ENCODE measurements at regions not wholly inside any gene's neighbourhood (a gene's known extent, or its start where the extent isn't known, plus 50 kb on each side); places are given as distances from the start of the nearest gene placed in this dataset.

DNA sequence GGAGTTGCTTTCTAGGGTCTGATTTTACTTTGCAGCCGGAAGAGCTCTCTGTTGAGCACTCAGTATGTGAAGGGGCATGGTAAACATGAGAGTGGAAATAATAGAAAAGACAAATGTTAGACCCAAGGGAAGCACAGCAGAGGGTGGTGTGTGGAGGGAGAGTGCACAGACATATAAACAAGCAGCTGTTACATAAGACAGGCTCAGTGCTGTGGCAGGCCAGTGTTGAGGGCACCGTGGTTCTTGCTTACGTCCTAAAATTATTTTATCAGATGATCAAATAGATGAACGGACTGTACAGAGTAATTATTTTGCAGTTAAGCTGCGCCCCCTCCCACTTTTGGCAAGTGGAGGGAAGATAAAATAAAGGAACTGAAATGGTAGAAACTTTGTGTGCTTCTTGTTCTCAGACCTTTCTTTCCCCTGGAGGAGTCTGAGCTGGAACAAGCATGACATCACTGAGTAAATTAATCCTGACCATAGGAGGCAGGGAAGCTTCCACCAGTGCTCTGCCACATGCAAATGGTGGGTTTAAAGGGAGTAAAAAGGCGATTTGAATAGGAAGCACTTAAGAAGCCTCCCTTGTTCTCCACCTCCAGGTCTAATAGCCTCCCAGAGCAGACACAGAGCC is 205.6 kb downstream of the IL20RB start:
- H3K4me3 ChIP-seq (ENCODE audit: insufficient read length, low read depth): no peak overlapping the region
- peak; percentile 82 for DNase-seq (ENCODE audit: low read depth, low spot score)
- H3K4me1 ChIP-seq (ENCODE audit: insufficient read depth, insufficient read length): no peaks in the 10 kb centered on the region
- H3K27me3 ChIP-seq (ENCODE audit: insufficient read depth, insufficient read length): no peaks in the 10 kb centered on the region
- no peaks in the 10 kb centered on the region for H3K36me3 ChIP-seq (ENCODE audit: insufficient read depth, insufficient read length, low read length)
- TF ChIP-seq ZNF274 (IDR thresholded peaks at IDR 0.05; ENCODE audit: low read depth, low read length): no peak
- TF ChIP-seq YY1 (IDR thresholded peaks at IDR 0.05; ENCODE audit: insufficient read depth, insufficient read length): no peak
- no peak for TF ChIP-seq SUZ12 (IDR thresholded peaks at IDR 0.05; ENCODE audit: extremely low read depth, insufficient read depth, insufficient read length)
- no peak overlapping the region for H3K9ac ChIP-seq (ENCODE audit: insufficient read length, low read depth)
- H3K9me3 ChIP-seq (ENCODE audit: insufficient read depth, low read length): no peaks in the 10 kb centered on the region

- no peak for DNase-seq (ENCODE audit: low read depth, low spot score)
- H3K27me3 ChIP-seq (ENCODE audit: insufficient read depth, insufficient read length): no peaks in the 10 kb centered on the region
- TF ChIP-seq YY1 (IDR thresholded peaks at IDR 0.05; ENCODE audit: insufficient read depth, insufficient read length) (no peak), SUZ12 (IDR thresholded peaks at IDR 0.05; ENCODE audit: extremely low read depth, insufficient read depth, insufficient read length) (no peak), ZNF274 (IDR thresholded peaks at IDR 0.05; ENCODE audit: low read depth, low read length) (no peak)
- H3K4me1 ChIP-seq (ENCODE audit: insufficient read depth, insufficient read length): no peaks in the 10 kb centered on the region
- H3K36me3 ChIP-seq (ENCODE audit: insufficient read depth, insufficient read length, low read length): no peaks in the 10 kb centered on the region
- H3K9ac ChIP-seq (ENCODE audit: insufficient read length, low read depth): no peak overlapping the region
- no peak overlapping the region for H3K4me3 ChIP-seq (ENCODE audit: insufficient read length, low read depth)
- no peaks in the 10 kb centered on the region for H3K9me3 ChIP-seq (ENCODE audit: insufficient read depth, low read length)
These were observed 206.2 kb downstream of the IL20RB start for GRCh38 chr3:137163958-137164357.

DNA sequence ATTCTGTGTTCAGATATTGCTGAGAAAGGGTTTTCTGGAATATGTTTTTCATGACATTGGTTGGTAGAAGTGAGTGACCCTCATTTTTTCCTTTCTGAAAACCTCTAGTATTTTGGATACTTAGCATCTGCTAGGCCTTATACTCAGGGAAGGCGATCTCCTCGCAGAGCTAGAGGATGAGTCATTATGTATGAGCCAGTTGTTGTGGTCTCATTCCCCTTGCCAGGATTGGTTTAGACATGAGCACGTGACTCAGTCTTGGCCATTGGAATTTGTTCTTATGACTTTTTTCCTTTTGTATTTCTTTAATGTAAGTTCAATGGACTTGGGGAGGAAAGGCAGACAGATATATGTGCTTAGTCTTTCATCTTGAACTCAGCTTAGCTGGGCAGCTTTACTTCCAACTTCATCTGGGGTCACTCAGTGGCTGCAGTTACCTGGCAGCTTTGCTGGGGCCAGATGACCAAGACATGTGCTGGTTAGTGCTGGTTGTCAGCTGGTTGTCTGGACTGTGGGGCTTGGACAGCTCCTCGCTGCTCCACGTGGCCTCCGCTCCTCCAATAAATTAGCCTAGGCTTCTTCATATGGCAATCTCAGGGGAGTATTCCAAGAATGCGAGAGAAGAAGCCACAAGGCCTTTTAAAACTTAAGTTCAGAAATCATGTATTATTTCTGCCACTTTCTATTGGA is 207.5 kb downstream of the IL20RB start:
- Histone ChIP-seq H3K36me3 (ENCODE audit: insufficient read depth, insufficient read length, low read length) (no peaks in the 10 kb centered on the region), H3K27me3 (ENCODE audit: insufficient read depth, insufficient read length) (no peaks in the 10 kb centered on the region), H3K4me3 (ENCODE audit: insufficient read length, low read depth) (no peak overlapping the region), H3K4me1 (ENCODE audit: insufficient read depth, insufficient read length) (no peaks in the 10 kb centered on the region), H3K9me3 (ENCODE audit: insufficient read depth, low read length) (no peaks in the 10 kb centered on the region), H3K9ac (ENCODE audit: insufficient read length, low read depth) (no peak overlapping the region)
- TF ChIP-seq ZNF274 (IDR thresholded peaks at IDR 0.05; ENCODE audit: low read depth, low read length) (no peak), SUZ12 (IDR thresholded peaks at IDR 0.05; ENCODE audit: extremely low read depth, insufficient read depth, insufficient read length) (no peak), YY1 (IDR thresholded peaks at IDR 0.05; ENCODE audit: insufficient read depth, insufficient read length) (no peak)
- no peak for DNase-seq (ENCODE audit: low read depth, low spot score)

GRCh38 chr3:137171834-137172603 is 214.2 kb downstream of the IL20RB start:
- H3K4me3 ChIP-seq (ENCODE audit: insufficient read length, low read depth): no peak overlapping the region
- DNase-seq (ENCODE audit: low read depth, low spot score): no peak
- no peak for TF ChIP-seq YY1 (IDR thresholded peaks at IDR 0.05; ENCODE audit: insufficient read depth, insufficient read length)
- no peak for TF ChIP-seq ZNF274 (IDR thresholded peaks at IDR 0.05; ENCODE audit: low read depth, low read length)
- TF ChIP-seq SUZ12 (IDR thresholded peaks at IDR 0.05; ENCODE audit: extremely low read depth, insufficient read depth, insufficient read length): no peak
- H3K4me1 ChIP-seq (ENCODE audit: insufficient read depth, insufficient read length): no peaks in the 10 kb centered on the region
- no peaks in the 10 kb centered on the region for H3K9me3 ChIP-seq (ENCODE audit: insufficient read depth, low read length)
- no peaks in the 10 kb centered on the region for H3K36me3 ChIP-seq (ENCODE audit: insufficient read depth, insufficient read length, low read length)
- no peak overlapping the region for H3K9ac ChIP-seq (ENCODE audit: insufficient read length, low read depth)
- H3K27me3 ChIP-seq (ENCODE audit: insufficient read depth, insufficient read length): no peaks in the 10 kb centered on the region

DNA sequence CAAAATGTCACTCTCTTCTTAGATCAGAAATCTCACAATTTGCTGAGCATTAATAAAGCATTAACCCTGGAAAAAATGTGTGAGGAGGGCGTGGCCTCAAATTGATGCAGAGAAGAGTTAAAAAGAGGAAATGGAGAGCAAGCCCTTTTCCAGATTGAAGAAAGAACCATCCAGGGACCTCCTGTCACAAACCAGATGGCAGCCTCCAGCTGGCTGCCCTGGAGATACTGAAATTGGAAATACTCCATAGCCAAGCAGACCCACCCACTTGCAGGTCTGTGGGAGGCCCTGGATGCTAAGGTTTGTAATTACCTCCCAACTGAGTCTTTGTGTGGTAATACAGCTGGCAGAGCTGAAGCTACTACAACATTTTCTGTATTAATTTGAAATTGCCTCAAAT is 214.9 kb downstream of the IL20RB start:
- H3K9me3 ChIP-seq (ENCODE audit: insufficient read depth, low read length): no peaks in the 10 kb centered on the region
- H3K4me1 ChIP-seq (ENCODE audit: insufficient read depth, insufficient read length): no peaks in the 10 kb centered on the region
- no peaks in the 10 kb centered on the region for H3K27me3 ChIP-seq (ENCODE audit: insufficient read depth, insufficient read length)
- DNase-seq (ENCODE audit: low read depth, low spot score): no peak
- H3K36me3 ChIP-seq (ENCODE audit: insufficient read depth, insufficient read length, low read length): no peaks in the 10 kb centered on the region
- H3K4me3 ChIP-seq (ENCODE audit: insufficient read length, low read depth): no peak overlapping the region
- H3K9ac ChIP-seq (ENCODE audit: insufficient read length, low read depth): no peak overlapping the region
- TF ChIP-seq YY1 (IDR thresholded peaks at IDR 0.05; ENCODE audit: insufficient read depth, insufficient read length) (no peak), ZNF274 (IDR thresholded peaks at IDR 0.05; ENCODE audit: low read depth, low read length) (no peak), SUZ12 (IDR thresholded peaks at IDR 0.05; ENCODE audit: extremely low read depth, insufficient read depth, insufficient read length) (no peak)

DNA sequence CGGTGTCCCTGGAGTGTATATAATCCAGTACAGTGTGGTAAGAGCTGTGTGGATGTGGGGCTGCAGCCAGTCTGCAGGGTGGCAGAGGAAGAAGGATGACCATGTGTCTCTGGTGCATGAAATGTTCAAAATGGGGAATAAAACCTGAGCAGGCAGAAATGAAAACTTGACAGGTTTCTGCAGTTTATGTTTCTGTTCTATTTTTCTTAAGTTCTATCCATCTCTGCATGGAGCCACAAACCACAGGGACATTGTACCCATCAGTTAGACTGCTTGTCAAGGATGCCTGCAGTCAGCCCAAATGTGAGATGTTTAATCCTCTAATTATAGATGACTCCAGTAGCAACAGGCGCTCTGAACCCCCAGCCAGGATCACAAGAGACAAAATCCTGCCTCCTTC is 216.7 kb downstream of the IL20RB start:
- Histone ChIP-seq H3K4me1 (ENCODE audit: insufficient read depth, insufficient read length) (no peaks in the 10 kb centered on the region), H3K36me3 (ENCODE audit: insufficient read depth, insufficient read length, low read length) (no peaks in the 10 kb centered on the region), H3K4me3 (ENCODE audit: insufficient read length, low read depth) (no peak overlapping the region), H3K9ac (ENCODE audit: insufficient read length, low read depth) (no peak overlapping the region), H3K9me3 (ENCODE audit: insufficient read depth, low read length) (peaks cover under 1% of the 10 kb centered on the region), H3K27me3 (ENCODE audit: insufficient read depth, insufficient read length) (no peaks in the 10 kb centered on the region)
- no peak for DNase-seq (ENCODE audit: low read depth, low spot score)
- TF ChIP-seq YY1 (IDR thresholded peaks at IDR 0.05; ENCODE audit: insufficient read depth, insufficient read length) (no peak), SUZ12 (IDR thresholded peaks at IDR 0.05; ENCODE audit: extremely low read depth, insufficient read depth, insufficient read length) (no peak), ZNF274 (IDR thresholded peaks at IDR 0.05; ENCODE audit: low read depth, low read length) (no peak)

DNA sequence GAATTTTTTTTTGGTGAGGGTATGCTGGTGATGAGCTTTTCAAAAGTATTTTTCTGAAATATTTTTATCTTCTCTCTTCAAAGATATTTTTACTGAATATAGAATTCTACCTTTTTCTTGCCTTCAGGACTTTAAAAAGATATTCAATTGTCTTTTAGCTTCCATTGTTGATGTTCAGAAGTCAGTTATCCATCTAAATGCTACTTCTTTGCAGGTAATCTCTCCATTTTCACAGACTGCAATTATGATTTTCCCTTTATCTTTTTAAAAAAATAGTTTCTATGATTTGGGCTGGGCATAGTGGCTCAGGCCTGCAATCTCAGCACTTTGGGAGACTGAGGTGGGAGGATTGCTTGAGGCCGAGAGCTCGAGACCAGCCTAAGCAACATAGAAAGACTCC is 222.4 kb downstream of the IL20RB start:
- no peaks in the 10 kb centered on the region for H3K4me1 ChIP-seq (ENCODE audit: insufficient read depth, insufficient read length)
- TF ChIP-seq ZNF274 (IDR thresholded peaks at IDR 0.05; ENCODE audit: low read depth, low read length): no peak
- TF ChIP-seq SUZ12 (IDR thresholded peaks at IDR 0.05; ENCODE audit: extremely low read depth, insufficient read depth, insufficient read length): no peak
- no peak for TF ChIP-seq YY1 (IDR thresholded peaks at IDR 0.05; ENCODE audit: insufficient read depth, insufficient read length)
- no peak for DNase-seq (ENCODE audit: low read depth, low spot score)
- H3K4me3 ChIP-seq (ENCODE audit: insufficient read length, low read depth): no peak overlapping the region
- no peaks in the 10 kb centered on the region for H3K36me3 ChIP-seq (ENCODE audit: insufficient read depth, insufficient read length, low read length)
- H3K9ac ChIP-seq (ENCODE audit: insufficient read length, low read depth): no peak overlapping the region
- H3K9me3 ChIP-seq (ENCODE audit: insufficient read depth, low read length): peaks cover 26% of the 10 kb centered on the region
- H3K27me3 ChIP-seq (ENCODE audit: insufficient read depth, insufficient read length): no peaks in the 10 kb centered on the region

Data from NT2/D1 (cell line).